CD4-positive, alpha-beta T cell treated with Interleukin-15 for 1 hour (primary cell): ENCODE measurements at regions not wholly inside any gene's neighbourhood (a gene's known extent, or its start where the extent isn't known, plus 50 kb on each side); places are given as distances from the start of the nearest gene placed in this dataset.

Experiments
- DNase-seq: peaks from one replicate; pipeline ENCODE4 v3.0.0-alpha.2; 2020

DNA sequence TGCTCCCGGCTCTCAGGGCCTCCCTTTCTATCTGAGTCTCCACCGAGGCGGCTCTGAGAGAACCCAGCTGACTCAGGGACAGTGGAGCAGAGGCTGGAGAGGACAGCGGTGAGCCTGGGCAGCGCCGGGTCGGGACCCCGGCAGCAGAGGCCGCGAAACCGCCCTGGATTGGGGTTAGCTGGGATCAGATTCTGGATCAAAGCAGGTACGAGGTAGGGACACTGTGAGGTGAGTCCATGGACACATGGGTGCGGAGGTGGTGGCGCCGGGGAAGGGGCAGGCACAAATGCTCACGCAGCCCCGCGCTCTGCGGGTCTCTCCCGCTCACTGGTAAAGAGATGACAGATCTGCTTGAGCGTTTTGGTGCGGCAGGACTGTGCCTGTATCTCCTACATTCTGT is 146.4 kb upstream of the GGTLC1 start:
- no peak for DNase-seq

DNA sequence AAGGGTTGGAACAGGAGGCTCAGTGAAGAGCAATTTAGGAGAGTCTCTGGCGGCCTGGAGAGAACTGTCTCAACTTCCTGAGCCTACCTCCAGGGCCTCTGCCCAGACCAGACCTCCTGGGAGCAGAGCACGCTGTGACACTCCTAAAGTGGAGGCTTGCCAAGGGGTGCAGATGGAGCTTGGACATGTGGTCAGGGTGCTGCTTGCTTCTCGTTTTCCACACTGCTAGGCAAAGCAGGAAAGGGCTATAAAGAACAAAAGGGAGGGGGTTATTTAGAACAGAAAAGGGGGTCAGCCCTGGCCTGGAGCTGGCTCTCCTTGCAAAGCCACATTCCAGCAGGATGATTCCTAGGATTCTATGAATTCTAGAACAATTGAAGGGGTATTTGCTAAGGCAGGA is 145.7 kb upstream of the GGTLC1 start:
- DNase-seq = no peak

DNA sequence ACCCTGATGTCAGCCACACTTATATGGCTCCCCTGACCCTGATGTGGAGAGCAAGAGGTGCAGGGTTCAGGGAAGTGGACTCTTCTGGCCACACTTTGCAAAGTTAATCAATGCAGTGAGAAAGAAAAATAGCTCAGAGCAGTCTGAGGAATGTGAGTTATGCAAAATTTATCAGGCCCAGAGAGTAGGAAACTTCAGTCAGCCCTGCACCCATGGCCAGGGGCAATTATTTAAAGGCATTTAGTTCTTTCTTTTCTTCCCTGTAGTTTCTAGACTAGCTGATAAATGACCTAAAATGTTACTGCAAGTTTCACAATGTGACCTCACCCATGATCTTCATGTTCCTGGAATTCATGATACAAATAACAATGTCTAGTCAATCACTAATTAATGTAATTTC is 143.7 kb upstream of the GGTLC1 start:
- no peak for DNase-seq

DNA sequence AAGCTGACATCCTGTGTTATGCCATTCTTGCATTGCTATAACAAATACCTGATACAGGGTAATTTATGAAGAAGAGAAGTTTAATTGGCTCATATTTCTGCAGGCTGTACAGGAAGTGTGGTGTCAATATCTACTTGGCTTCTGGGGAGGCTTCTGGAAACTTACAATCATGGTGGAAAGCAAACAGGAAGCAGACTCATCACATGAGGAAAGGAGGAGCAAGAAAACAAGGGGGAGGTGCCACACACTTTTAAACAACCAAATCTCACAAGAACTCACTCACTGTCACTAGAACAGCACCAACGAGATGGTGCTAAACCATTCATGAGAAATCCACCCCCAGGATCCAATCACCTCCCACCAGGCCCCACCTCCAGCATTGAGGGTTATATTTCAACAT is 143.1 kb upstream of the GGTLC1 start:
- no peak for DNase-seq

DNA sequence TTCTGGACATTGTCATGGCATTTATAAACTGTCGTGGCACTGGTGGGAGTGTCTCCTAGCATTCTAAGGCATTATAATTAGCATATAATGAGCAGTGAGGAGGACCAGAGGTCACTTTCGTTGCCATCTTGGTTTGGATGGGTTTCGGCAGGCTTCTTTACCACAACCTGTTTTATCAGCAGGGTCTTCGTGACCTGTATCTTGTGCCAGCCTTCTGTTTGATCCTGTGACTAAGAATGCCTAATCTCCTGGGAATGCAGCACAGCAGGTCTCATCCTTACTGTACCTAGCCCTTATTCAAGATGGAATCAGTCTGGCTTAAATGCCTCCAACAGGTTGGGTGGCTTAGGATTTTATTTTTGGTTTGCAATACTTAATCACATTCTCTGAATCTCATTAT is 142.7 kb upstream of the GGTLC1 start:
- DNase-seq = no peak

DNA sequence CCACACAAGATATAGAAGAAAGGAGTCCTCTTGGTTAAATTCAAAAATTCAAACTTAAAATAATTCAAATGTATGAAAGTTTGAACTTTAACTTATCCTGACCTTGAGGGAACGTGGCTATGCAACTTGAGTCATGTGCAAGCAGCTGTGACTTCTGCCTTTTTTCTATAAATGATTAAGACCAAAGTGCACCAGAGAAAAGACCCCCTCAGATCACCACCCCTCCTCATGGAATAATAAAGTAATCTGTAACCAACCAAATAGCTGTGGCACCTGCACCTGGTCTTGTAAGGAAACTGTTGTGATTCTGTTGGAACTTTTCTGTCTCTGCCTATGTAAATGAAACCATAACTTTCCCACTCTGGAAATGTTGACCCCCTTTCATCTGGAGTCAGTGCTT is 141.1 kb upstream of the GGTLC1 start:
- DNase-seq = no peak

DNA sequence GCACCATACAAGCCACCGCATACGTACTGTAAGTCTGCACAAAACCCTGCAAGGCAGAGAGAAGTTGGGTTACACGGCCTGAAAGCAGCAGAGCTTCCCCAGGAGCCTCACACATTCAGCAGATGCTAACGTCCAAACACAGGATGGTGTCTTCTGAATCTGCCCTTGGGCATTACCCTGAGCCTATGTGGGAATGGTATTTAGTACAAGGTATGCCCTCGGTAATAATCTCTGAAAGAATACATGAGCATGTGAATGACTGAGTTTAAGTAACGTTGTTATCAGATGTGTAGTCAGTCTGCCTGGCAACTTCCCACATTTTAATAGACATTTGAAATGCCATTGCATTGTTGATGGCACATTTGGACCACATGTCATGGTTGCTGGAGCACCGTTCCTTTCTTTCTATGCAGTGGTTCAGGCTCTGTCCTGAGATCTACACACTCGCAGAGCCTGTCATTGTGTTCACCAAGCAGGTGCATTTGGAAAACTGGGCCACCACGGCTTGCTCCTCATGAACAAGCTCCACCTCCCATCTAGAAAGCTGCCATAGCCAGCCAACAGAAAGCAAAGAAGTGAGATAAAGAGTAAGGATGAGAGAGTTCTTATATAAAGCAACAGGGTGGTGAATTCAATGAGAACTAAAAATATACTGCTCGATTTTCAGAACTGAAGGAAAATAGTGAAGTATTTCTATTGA is 136.5 kb upstream of the GGTLC1 start:
- DNase-seq = no peak

DNA sequence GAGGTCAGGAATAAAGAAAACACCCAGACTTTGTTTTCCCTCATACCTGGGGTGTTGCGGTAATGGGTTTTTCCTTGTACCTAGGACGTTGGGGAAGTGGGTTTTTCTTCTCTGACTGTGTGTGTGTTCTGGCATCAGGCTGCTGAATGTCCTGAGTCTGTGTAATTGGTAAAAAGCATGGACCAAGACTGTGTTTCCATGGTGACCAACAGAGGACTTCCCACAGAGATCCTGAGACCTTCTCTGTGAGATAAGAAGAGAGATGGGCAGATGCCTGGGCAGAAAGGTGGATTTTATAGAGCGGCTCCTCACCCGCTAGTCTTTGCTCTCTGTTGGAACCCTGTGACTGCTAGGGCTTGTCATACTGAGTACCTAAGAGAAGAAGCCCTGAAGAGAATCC is 135.4 kb upstream of the GGTLC1 start:
- DNase-seq = no peak

DNA sequence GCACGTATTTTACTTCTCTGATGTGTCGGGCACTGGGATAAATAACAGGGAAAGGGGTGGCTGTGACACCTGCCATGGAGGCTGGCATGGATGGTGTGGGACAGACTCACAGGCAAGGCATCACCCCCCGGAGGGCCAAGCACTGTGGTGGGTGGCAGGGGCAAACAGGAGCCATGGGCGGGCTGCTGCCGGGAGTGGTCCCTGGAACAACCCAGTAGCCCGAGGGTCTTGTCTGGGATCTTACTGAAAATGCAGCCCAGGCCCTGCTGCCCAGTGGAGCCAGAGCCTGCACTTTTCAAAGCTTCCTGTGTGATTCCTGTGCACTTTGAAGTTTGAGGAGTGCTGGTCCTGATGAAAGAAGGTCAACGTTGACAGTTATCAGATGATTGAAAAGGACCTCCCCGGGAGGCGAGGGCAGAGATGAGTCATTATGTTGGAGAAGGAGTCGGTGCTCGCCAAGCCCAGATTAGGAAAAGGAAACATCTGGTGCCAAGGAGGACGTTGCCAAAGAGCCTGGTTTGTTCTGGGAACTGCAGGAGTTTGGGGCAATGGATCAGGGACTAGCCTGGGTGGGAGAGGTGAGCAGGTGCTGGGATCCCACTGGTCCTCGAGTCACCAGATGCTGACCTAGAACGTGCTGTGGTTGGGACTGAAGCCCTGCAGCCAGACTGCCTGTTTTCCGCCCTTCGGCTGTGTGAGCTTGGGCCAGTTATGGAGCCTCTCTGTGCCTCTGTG is 130.0 kb upstream of the GGTLC1 start:
- DNase-seq = no peak

DNA sequence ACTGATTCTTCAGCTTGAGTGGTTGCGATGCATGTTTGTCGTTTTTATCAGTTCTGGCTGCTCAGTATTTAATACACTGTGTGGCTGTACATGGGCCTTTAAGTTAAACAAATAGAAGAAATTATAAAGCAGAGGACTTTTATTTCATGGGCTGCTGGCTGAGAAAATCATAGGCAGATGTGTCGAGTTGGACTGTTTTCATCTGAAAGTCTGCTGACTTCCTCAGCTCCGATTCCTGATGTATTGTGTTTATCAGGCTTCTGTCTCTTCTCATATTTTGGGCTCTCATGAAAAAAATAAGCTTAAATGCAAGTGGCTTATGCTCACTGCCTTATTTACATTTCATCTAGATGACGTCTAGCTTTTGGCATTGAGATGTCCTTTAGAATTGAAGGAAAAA is 129.5 kb upstream of the GGTLC1 start:
- DNase-seq = no peak

DNA sequence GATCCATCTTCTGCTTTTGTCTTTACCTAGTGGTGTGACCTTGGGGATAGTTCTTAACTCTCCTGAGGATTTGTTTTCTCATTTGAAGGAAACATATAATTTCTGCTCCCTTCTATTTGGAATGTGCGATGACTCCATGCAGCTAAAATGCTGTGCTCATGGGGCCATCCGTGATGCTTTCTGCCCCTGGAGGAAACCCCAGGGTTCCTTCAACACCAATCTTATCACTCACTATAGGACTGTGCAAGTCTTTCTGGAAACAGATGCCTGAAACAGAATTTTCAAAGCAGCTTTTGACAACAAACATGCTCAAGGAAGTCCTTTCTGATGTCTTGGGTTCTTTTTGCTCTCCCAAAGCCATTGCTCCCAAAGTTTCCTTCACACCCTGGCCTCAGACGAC is 128.8 kb upstream of the GGTLC1 start:
- no peak for DNase-seq

DNA sequence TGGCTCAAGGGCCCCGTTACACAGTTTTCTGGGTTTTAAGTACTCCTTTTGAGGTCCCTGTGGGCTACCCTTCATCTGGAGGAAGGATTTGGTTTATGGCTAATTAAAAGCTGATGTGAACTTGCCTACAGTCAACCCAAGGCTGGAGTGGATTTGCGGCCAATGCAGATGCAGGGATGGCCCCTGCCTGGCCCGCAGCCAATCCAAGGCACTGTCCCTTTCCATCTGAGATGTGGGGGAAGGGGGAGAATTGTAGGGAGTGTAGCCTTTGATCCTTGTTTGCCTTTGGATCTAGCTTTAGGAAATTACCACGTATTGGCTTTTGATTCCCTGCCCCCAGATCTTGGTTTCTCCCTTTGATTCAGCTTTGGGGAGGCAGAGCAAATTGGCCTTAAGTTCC is 128.0 kb upstream of the GGTLC1 start:
- DNase-seq = no peak

DNA sequence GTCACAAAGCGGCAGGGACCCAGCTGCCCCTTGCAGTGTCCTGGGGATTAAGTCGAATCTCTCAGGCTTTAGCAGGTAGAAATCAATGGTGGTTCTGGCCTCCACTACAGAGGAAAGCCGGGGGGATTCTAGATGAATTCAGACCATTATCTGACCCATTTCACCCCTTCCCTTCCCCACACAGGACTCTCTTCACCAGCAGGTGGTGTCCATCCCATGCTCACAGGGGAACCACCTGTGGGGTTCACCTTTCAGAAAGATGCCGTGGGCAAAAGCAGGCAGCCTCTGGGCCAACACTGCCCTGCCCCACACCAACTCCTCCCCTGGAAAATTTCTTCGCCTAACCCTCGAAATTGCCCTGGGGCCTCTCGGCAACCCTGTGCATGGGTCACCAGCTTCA is 123.8 kb upstream of the GGTLC1 start:
- no peak for DNase-seq

DNA sequence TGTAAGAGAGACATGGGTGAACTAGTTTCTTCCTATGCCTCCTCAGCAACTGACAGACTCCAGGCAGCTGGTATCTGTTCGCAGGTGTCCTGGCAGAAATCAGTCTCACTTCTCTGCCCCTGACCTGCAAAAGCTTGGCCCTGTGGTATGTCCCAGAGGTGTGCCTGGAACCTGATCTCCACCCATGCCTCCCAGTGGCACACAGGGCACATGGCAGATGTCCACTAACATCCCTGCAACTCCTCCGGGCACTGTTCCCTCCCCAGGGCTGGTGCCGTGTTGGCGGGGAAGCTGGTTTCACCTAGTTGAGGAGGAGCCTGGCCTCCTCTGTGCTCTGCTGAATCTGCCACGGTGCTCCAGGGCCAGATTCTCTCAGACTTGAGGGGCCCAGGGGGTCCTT is 123.3 kb upstream of the GGTLC1 start:
- no peak for DNase-seq

DNA sequence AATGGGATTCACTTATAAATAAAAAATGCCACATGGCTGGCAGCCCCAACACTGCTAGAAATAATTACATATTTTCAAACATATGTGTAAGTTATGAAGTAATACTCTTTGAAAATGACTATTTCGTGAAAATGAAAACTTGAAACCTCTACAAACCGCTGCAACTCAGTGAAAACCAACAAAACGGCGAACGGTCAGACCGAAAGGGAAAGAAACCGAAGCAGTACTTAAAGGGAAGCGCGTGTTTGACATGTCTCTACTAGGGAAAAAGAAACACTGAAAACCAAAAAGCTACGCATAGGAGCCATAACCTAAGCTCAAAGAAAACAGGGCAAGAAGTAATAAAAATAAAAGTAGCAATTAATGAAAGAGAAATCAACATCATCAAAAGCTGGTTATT is 121.0 kb upstream of the GGTLC1 start:
- DNase-seq = no peak

DNA sequence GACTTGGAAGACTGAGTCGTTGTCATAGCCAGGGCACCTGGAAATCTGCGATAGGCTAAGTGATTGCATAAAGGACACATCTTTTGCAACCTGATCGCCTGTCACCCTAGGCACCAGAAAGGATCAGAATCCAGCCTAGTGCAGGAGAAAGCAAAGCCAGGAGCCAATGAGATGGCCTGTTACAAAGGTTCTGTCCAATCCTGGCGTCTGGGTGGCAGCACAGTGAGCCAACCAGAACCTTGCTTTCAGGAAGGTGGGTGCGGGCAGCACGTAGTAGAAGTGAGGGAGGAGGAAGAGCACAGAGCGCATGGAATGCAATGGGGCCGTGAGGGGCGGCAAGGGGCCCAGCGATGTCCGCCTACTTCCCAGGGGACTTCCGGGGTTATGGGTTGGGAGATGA is 120.4 kb upstream of the GGTLC1 start:
- peak; percentile 62 for DNase-seq

DNA sequence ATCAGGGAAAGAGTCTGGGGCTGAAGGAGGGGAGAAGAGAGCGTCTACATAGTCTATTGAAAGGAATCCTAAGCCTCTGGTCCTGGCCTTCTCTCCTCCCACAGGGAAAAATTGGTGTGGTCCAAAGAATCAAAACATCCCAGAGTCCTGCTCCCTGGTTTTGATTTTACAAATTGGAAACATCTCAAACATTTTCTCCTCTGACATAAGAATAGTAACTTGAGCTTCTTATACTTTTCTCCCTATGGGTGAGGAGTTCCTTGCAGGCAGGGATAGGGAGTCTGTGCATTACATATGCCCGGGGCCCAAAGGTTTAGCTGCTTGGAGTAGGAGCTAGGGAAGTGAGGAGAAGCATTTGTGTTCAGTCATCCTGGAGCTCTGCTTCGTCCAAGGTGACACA is 120.0 kb upstream of the GGTLC1 start:
- no peak for DNase-seq

DNA sequence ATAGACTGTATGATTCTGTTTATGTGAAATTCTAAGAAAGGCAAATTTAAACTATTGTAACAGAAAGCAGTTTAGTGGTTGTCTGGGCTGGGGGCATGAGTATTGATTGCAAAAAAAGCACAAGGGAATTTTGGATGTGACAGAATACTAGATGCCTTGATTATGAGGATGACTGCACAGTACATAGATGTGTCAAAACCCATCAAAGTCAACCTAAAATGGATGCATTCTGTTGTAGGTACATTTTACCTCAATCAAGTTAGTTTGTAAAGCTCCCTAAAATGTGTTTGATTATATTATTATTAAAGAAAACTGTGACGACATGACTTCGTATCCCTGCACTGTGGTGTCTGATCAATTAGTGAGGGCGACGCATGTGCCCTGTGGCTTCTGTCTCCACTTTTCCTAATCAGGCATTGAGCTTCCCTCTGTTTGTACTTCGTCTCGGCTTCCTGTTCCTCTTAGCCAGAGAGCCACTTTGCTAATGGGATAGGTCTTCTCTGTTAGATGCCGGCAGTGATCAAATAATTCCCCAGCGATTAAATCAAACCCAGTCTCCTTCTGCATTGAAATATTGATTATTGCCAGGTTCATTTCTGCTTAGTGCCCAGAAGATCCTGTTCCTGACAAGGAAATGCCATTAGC is 118.3 kb upstream of the GGTLC1 start:
- no peak for DNase-seq

DNA sequence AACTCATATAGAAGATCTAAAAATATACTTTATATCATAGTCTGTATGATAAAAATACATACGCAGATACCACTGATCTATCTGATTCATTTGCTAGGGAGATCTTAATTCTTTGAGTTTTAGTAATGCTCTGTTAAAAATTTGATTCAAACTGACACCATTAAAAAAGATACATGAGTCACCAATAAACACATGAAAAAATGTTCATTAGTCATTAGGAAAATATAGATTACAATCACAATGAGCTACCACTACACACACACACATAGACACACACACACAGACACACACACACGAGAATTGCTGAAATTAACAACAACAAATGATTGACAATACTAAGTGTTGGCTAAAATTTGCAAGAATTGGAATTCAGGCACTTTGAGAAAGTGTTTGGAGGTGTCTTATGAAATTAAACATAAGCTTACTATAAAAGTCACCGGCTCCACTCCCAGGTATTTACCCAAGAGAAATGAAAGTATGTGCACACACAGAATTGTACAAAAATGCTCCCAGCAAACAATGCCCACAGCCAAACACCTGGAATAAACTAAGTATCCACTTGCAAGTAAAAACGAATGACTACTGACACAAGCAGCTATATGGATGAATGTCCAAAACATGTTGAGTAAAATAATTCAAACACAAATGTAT is 117.7 kb upstream of the GGTLC1 start:
- DNase-seq = no peak

DNA sequence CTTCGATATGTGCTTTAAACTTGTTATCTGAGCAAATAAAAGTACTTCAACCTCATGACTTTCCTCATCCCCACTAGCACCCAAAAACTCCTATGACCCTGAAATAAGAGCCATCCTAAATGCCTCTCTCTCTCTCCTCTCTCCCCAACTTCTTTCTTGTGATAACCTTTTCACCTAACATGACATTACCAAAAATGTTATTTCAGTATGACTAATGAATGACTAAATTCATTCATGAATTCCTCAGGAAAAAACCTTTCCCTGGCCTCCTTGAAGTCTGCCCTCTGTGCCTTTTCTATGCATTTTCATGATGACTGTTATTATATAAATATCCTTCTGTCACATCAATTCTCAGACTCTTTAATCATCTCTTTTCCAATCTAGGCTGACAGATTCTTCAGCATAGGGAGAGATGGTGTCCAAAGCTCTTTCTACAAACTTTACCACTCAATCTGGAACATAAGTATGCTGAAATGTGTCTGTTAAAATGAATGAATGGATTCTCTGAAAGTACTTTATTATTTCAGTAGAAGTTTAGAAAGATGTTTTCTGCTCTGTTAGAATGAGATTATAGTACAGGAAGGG is 114.3 kb upstream of the GGTLC1 start:
- no peak for DNase-seq

DNA sequence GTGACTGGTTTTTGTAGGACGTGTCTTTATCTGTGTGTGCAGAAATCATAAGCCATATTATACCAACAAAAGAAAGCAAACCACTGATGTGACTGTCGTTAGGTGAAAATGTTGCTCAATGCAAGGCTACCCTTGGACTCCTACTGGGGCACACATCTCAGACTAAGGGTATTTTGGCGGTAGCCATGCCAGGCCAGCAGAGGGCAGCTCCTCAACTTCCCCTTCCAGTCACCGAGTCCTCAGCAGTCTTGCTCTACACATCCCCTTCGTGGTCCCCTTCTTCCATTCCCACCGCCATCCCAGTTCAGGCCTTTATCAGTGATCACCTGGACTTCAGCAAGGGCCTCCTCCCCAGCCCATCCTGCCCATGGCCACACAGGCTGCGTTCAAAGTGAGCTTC is 113.7 kb upstream of the GGTLC1 start:
- no peak for DNase-seq

DNA sequence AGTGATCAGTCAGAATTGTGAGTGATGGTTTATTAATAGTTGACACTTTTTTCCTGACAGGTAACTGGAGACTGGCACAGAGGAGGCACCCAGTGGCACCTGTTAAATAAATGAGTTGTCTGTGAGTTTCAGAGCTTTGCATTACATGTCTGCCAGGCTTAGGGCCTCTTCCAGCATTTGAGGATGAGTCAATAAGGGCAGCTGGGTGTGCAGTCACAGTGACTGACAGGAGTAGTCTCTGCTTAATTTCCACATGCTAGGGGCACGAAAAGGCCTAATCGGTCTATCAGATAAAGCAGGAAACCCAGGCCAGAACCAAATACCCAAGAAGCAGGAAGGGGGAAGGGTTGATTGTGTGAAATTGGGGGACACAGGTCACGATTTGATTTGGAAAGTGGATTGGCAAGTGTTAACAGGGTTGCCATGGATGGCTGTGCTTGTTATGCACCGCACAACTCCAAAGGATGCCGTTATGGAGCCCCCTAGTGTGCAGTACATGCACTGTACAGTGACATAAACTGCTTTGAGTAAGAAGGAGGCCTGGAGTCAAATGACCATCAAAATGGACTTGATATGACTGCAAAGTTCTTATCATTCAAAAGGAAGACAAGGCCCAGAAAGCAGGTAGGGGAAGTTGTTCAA is 111.9 kb upstream of the GGTLC1 start:
- peak; percentile 63 for DNase-seq

DNA sequence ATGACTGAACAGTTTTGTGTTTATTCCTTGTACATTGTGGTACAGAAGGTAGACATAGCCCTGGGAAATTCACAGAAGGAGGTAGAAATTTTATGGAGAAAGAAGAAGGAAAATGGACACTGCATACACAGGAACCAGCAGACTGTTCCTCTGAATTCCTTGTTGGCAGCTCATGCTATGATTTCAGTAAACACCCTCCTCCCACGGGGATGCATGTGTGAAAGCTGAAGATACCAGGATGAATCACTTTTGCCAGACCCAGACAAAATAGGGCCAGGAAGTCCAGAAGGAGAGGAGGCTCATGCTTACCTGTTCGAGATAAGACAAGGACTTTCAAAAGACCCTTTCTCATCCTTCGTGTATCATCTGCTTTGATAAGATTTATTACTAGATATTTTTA is 110.3 kb upstream of the GGTLC1 start:
- DNase-seq = no peak
